ENCODE measurements at regions not wholly inside any gene's neighbourhood (a gene's known extent, or its start where the extent isn't known, plus 50 kb on each side); places are given as distances from the start of the nearest gene placed in this dataset.

- Histone ChIP-seq H3K9me3 (ENCODE audit: control insufficient read depth in 2 of 2, insufficient read depth in 1 of 2, low read depth in 1 of 2, low read length in 1 of 2) (peaks cover 0 to 2% of the 10 kb centered on the region in 2 donors), H3K27ac (ENCODE audit: low read depth in 1 of 3, low read length in 2 of 3) (peak overlapping the region in 2 of 3 donors; percentile 71 to 76), H3K4me1 (ENCODE audit: control insufficient read depth in 3 of 3, insufficient read depth in 2 of 3, low read depth in 1 of 3, low read length in 2 of 3) (peaks cover 4 to 40% (median 7%) of the 10 kb centered on the region in 3 donors), H3K4me3 (ENCODE audit: low read depth in 1 of 3, low read length in 3 of 3) (no peak overlapping the region), H3K27me3 (ENCODE audit: control insufficient read depth in 3 of 3, insufficient read depth in 3 of 3, low read length in 3 of 3) (no peaks in the 10 kb centered on the region), H3K36me3 (ENCODE audit: control insufficient read depth in 3 of 3, insufficient read depth in 2 of 3, low read depth in 1 of 3, low read length in 3 of 3) (no peaks in the 10 kb centered on the region)
- DNase-seq: peak; percentile 78 to 85
- WGBS, 3 donors: 55 to 77% (median 62%) methylated on average over 5 of the region's 5 CpGs
- no peak for FAIRE-seq
Measured at GRCh38 chr3:178318941-178319816, 217.1 kb upstream of the KCNMB2 start.

- Histone ChIP-seq H3K36me3 (ENCODE audit: control insufficient read depth in 3 of 3, insufficient read depth in 2 of 3, low read depth in 1 of 3, low read length in 3 of 3) (no peaks in the 10 kb centered on the region), H3K9me3 (ENCODE audit: control insufficient read depth in 2 of 2, insufficient read depth in 1 of 2, low read depth in 1 of 2, low read length in 1 of 2) (peaks cover 0 to 2% of the 10 kb centered on the region in 2 donors), H3K4me3 (ENCODE audit: low read depth in 1 of 3, low read length in 3 of 3) (no peak overlapping the region), H3K27me3 (ENCODE audit: control insufficient read depth in 3 of 3, insufficient read depth in 3 of 3, low read length in 3 of 3) (no peaks in the 10 kb centered on the region), H3K4me1 (ENCODE audit: control insufficient read depth in 3 of 3, insufficient read depth in 2 of 3, low read depth in 1 of 3, low read length in 2 of 3) (peaks cover 4 to 49% (median 7%) of the 10 kb centered on the region in 3 donors), H3K27ac (ENCODE audit: low read depth in 1 of 3, low read length in 2 of 3) (peak overlapping the region in 2 of 3 donors; percentile 36 to 76)
- DNase-seq: peak; percentile 86 to 89
- 33 to 65% (median 36%) methylated on average over 4 of the region's 4 CpGs for WGBS, 3 donors
- FAIRE-seq: no peak
Measured at GRCh38 chr3:178320456-178321351, 215.5 kb upstream of the KCNMB2 start.

- peak overlapping the region in 1 of 3 donors; percentile 41 for H3K27ac ChIP-seq (ENCODE audit: low read depth in 1 of 3, low read length in 2 of 3)
- DNase-seq: peak; percentile 36 to 76
- H3K4me3 ChIP-seq (ENCODE audit: low read depth in 1 of 3, low read length in 3 of 3): no peak overlapping the region
- H3K4me1 ChIP-seq (ENCODE audit: control insufficient read depth in 3 of 3, insufficient read depth in 2 of 3, low read depth in 1 of 3, low read length in 2 of 3): peaks cover 4 to 38% (median 7%) of the 10 kb centered on the region in 3 donors
- no peaks in the 10 kb centered on the region for H3K27me3 ChIP-seq (ENCODE audit: control insufficient read depth in 3 of 3, insufficient read depth in 3 of 3, low read length in 3 of 3)
- no peaks in the 10 kb centered on the region for H3K9me3 ChIP-seq (ENCODE audit: control insufficient read depth in 2 of 2, insufficient read depth in 1 of 2, low read depth in 1 of 2, low read length in 1 of 2)
- no peaks in the 10 kb centered on the region for H3K36me3 ChIP-seq (ENCODE audit: control insufficient read depth in 3 of 3, insufficient read depth in 2 of 3, low read depth in 1 of 3, low read length in 3 of 3)
- no peak for FAIRE-seq
- 18 to 64% (median 45%) methylated on average over 5 of the region's 5 CpGs for WGBS, 3 donors
Measured at GRCh38 chr3:178324356-178324755, 211.9 kb upstream of the KCNMB2 start.

GRCh38 chr3:178325330-178325729 is 210.9 kb upstream of the KCNMB2 start:
- Histone ChIP-seq H3K27me3 (ENCODE audit: control insufficient read depth in 3 of 3, insufficient read depth in 3 of 3, low read length in 3 of 3) (no peaks in the 10 kb centered on the region), H3K36me3 (ENCODE audit: control insufficient read depth in 3 of 3, insufficient read depth in 2 of 3, low read depth in 1 of 3, low read length in 3 of 3) (no peaks in the 10 kb centered on the region), H3K9me3 (ENCODE audit: control insufficient read depth in 2 of 2, insufficient read depth in 1 of 2, low read depth in 1 of 2, low read length in 1 of 2) (no peaks in the 10 kb centered on the region), H3K4me1 (ENCODE audit: control insufficient read depth in 3 of 3, insufficient read depth in 2 of 3, low read depth in 1 of 3, low read length in 2 of 3) (peaks cover 4 to 29% (median 7%) of the 10 kb centered on the region in 3 donors), H3K4me3 (ENCODE audit: low read depth in 1 of 3, low read length in 3 of 3) (no peak overlapping the region), H3K27ac (ENCODE audit: low read depth in 1 of 3, low read length in 2 of 3) (no peak overlapping the region)
- WGBS, 3 donors: 3 to 6% (median 4%) methylated on average over 1 of the region's 1 CpG
- FAIRE-seq (peak; percentile 90), DNase-seq (peak; percentile 24 to 39)

- Histone ChIP-seq H3K9me3 (ENCODE audit: control insufficient read depth in 2 of 2, insufficient read depth in 1 of 2, low read depth in 1 of 2, low read length in 1 of 2) (peaks cover 0 to 4% of the 10 kb centered on the region in 2 donors), H3K27me3 (ENCODE audit: control insufficient read depth in 3 of 3, insufficient read depth in 3 of 3, low read length in 3 of 3) (no peaks in the 10 kb centered on the region), H3K4me1 (ENCODE audit: control insufficient read depth in 3 of 3, insufficient read depth in 2 of 3, low read depth in 1 of 3, low read length in 2 of 3) (peaks cover 0 to 3% (median 0%) of the 10 kb centered on the region in 3 donors), H3K27ac (ENCODE audit: low read depth in 1 of 3, low read length in 2 of 3) (no peak overlapping the region), H3K36me3 (ENCODE audit: control insufficient read depth in 3 of 3, insufficient read depth in 2 of 3, low read depth in 1 of 3, low read length in 3 of 3) (no peaks in the 10 kb centered on the region), H3K4me3 (ENCODE audit: low read depth in 1 of 3, low read length in 3 of 3) (no peak overlapping the region)
- DNase-seq (no peak), FAIRE-seq (no peak)
- WGBS, 3 donors: 80 to 94% (median 89%) methylated on average over 1 of the region's 1 CpG
Measured at GRCh38 chr3:178329936-178330335, 206.3 kb upstream of the KCNMB2 start.

GRCh38 chr3:178334239-178334638 is 202.0 kb upstream of the KCNMB2 start:
- FAIRE-seq: no peak
- Histone ChIP-seq H3K27me3 (ENCODE audit: control insufficient read depth in 3 of 3, insufficient read depth in 3 of 3, low read length in 3 of 3) (no peaks in the 10 kb centered on the region), H3K4me1 (ENCODE audit: control insufficient read depth in 3 of 3, insufficient read depth in 2 of 3, low read depth in 1 of 3, low read length in 2 of 3) (no peaks in the 10 kb centered on the region), H3K4me3 (ENCODE audit: low read depth in 1 of 3, low read length in 3 of 3) (no peak overlapping the region), H3K9me3 (ENCODE audit: control insufficient read depth in 2 of 2, insufficient read depth in 1 of 2, low read depth in 1 of 2, low read length in 1 of 2) (peaks cover 0 to 6% of the 10 kb centered on the region in 2 donors), H3K27ac (ENCODE audit: low read depth in 1 of 3, low read length in 2 of 3) (no peak overlapping the region), H3K36me3 (ENCODE audit: control insufficient read depth in 3 of 3, insufficient read depth in 2 of 3, low read depth in 1 of 3, low read length in 3 of 3) (no peaks in the 10 kb centered on the region)
- DNase-seq: no peak
- WGBS, 3 donors: 92 to 98% (median 98%) methylated on average over 3 of the region's 3 CpGs

GRCh38 chr3:178336336-178336735 is 199.9 kb upstream of the KCNMB2 start:
- no peak for DNase-seq
- no peaks in the 10 kb centered on the region for H3K36me3 ChIP-seq (ENCODE audit: control insufficient read depth in 3 of 3, insufficient read depth in 2 of 3, low read depth in 1 of 3, low read length in 3 of 3)
- 68 to 88% (median 72%) methylated on average over 1 of the region's 1 CpG for WGBS, 3 donors
- H3K27ac ChIP-seq (ENCODE audit: low read depth in 1 of 3, low read length in 2 of 3): no peak overlapping the region
- peaks cover 0 to 6% of the 10 kb centered on the region in 2 donors for H3K9me3 ChIP-seq (ENCODE audit: control insufficient read depth in 2 of 2, insufficient read depth in 1 of 2, low read depth in 1 of 2, low read length in 1 of 2)
- H3K4me1 ChIP-seq (ENCODE audit: control insufficient read depth in 3 of 3, insufficient read depth in 2 of 3, low read depth in 1 of 3, low read length in 2 of 3): no peaks in the 10 kb centered on the region
- FAIRE-seq: no peak
- H3K4me3 ChIP-seq (ENCODE audit: low read depth in 1 of 3, low read length in 3 of 3): no peak overlapping the region
- no peaks in the 10 kb centered on the region for H3K27me3 ChIP-seq (ENCODE audit: control insufficient read depth in 3 of 3, insufficient read depth in 3 of 3, low read length in 3 of 3)

- Histone ChIP-seq H3K9me3 (ENCODE audit: control insufficient read depth in 2 of 2, insufficient read depth in 1 of 2, low read depth in 1 of 2, low read length in 1 of 2) (no peaks in the 10 kb centered on the region), H3K36me3 (ENCODE audit: control insufficient read depth in 3 of 3, insufficient read depth in 2 of 3, low read depth in 1 of 3, low read length in 3 of 3) (no peaks in the 10 kb centered on the region), H3K4me1 (ENCODE audit: control insufficient read depth in 3 of 3, insufficient read depth in 2 of 3, low read depth in 1 of 3, low read length in 2 of 3) (peaks cover 0 to 3% (median 2%) of the 10 kb centered on the region in 3 donors), H3K27ac (ENCODE audit: low read depth in 1 of 3, low read length in 2 of 3) (no peak overlapping the region), H3K27me3 (ENCODE audit: control insufficient read depth in 3 of 3, insufficient read depth in 3 of 3, low read length in 3 of 3) (no peaks in the 10 kb centered on the region), H3K4me3 (ENCODE audit: low read depth in 1 of 3, low read length in 3 of 3) (no peak overlapping the region)
- 60 to 87% (median 67%) methylated on average over 2 of the region's 2 CpGs for WGBS, 3 donors
- FAIRE-seq: no peak
- no peak for DNase-seq
Measured at GRCh38 chr3:178340506-178340905, 195.7 kb upstream of the KCNMB2 start.

All from small intestine (tissue), 7 donors.